Mesendoderm (in vitro differentiated cells): ENCODE measurements at regions not wholly inside any gene's neighbourhood (a gene's known extent, or its start where the extent isn't known, plus 50 kb on each side); places are given as distances from the start of the nearest gene placed in this dataset.

ENCODE experiments used
- DNase-seq: peaks from one replicate; pipeline ENCODE4 v3.0.0; 2013
- H2AK5ac ChIP-seq: 2 replicates; pipeline ENCODE4 v1.6.1; 2013; ENCODE audit warnings: low read length, inconsistent platforms
- H2BK120ac ChIP-seq: 2 replicates; pipeline ENCODE4 v1.6.1; 2013; ENCODE audit warnings: low read depth, mild to moderate bottlenecking, low read length, moderate library complexity, mixed read lengths
- H2BK15ac ChIP-seq: replicated peaks from 2 replicates; pipeline ENCODE4 v1.6.1; 2013; ENCODE audit warnings: low read depth, mild to moderate bottlenecking, moderate library complexity
- H2BK5ac ChIP-seq: 2 replicates; pipeline ENCODE4 v1.6.1; 2013; ENCODE audit warnings: low read length, inconsistent platforms
- H3K18ac ChIP-seq: 2 replicates; pipeline ENCODE4 v1.6.1; 2013; ENCODE audit warnings: mild to moderate bottlenecking, low read length, mixed read lengths
- H3K23ac ChIP-seq: one replicate; pipeline ENCODE4 v1.6.1; 2013; ENCODE audit warnings: low read length
- H3K27ac ChIP-seq: 2 replicates; pipeline ENCODE4 v1.5.1; 2013; ENCODE audit warnings: low read depth, mild to moderate bottlenecking, inconsistent platforms, low read length, moderate library complexity
- H3K27me3 ChIP-seq: 2 replicates; pipeline ENCODE4 v1.6.1; 2013; ENCODE audit warnings: low read length, control low read depth, mild to moderate bottlenecking, inconsistent platforms; ENCODE audit not compliant: insufficient read depth, poor library complexity
- H3K36me3 ChIP-seq: 2 replicates; pipeline ENCODE4 v1.6.1; 2013; ENCODE audit warnings: low read length, inconsistent platforms; ENCODE audit not compliant: control insufficient read depth, insufficient read depth
- H3K4ac ChIP-seq: one replicate; pipeline ENCODE4 v1.6.1; 2013; ENCODE audit warnings: low read depth, mild to moderate bottlenecking, low read length, moderate library complexity
- H3K4me1 ChIP-seq: 2 replicates; pipeline ENCODE4 v1.6.1; 2013; ENCODE audit warnings: low read depth, low read length, inconsistent platforms; ENCODE audit not compliant: control insufficient read depth
- H3K4me2 ChIP-seq: 2 replicates; pipeline ENCODE4 v1.6.1; 2013; ENCODE audit warnings: low read length
- H3K4me3 ChIP-seq: 2 replicates; pipeline ENCODE4 v1.5.1; 2013; ENCODE audit warnings: mild to moderate bottlenecking, low read length
- H3K56ac ChIP-seq: one replicate; pipeline ENCODE4 v1.6.1; 2013; ENCODE audit warnings: low read length
- H3K79me1 ChIP-seq: 2 replicates; pipeline ENCODE4 v1.6.1; 2013; ENCODE audit warnings: low read length, inconsistent platforms
- H3K79me2 ChIP-seq: 2 replicates; pipeline ENCODE4 v1.6.1; 2013; ENCODE audit warnings: mild to moderate bottlenecking, low read length; ENCODE audit not compliant: control insufficient read depth, insufficient read depth
- H3K9ac ChIP-seq: 2 replicates; pipeline ENCODE4 v1.6.1; 2013; ENCODE audit warnings: low read length, inconsistent platforms
- H4K5ac ChIP-seq: one replicate; pipeline ENCODE4 v1.6.1; 2013; ENCODE audit warnings: low read length
- H4K8ac ChIP-seq: one replicate; pipeline ENCODE4 v1.6.1; 2013; ENCODE audit warnings: low read depth, mild to moderate bottlenecking, control low read depth, low read length, moderate library complexity
- WGBS: extraction: QIAGEN DNeasy Blood & Tissue Kit; methylation state at CpG from one replicate; pipeline ENCODE4 v1.1.7; 2013; ENCODE audit warnings: low lambda C conversion rate, missing lambda C conversion rate; ENCODE audit not compliant: insufficient coverage; ENCODE audit errors: extremely low coverage; 5-methylcytosine and 5-hydroxymethylcytosine counted together

DNA sequence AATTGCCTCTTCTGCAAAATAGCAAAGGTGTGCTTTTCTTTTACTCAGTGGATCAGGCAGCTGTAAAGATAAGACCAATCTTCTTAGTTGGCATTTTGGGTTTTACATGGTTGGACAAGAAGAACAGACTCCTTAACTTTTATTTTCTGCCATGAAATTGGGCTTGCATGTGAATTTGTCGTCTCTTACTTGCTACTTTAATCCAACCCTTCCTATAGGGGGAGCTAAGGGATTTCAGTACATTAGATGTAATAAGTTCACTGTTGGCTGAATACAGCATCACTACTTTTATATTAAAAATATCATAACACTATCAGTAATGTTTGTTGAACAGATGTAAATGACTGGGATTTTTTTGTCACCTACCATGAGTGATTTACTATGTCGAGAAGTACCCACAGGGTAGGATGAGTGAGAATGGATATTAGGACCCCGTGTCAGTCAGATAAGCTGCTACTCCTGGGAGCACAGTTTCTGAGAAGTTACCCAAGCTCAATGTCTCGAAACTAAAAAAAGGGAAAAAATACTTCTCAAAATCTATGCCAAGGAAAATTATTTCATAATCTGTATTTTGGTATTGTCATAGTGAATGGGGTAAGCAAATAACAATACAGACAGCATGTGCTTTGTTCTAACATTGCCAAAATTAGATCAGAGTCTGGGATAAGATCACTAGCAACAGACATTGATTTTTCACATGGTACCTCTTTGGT, 127.4 kb upstream of the AGR3 start:
- Histone ChIP-seq H2BK120ac (no peak overlapping the region), H3K27ac (no peak overlapping the region), H3K79me1 (no peaks in the 10 kb centered on the region), H2BK15ac (no peak overlapping the region), H3K23ac (no peak overlapping the region), H3K4me2 (no peak overlapping the region), H3K56ac (no peak overlapping the region), H2AK5ac (no peak overlapping the region), H3K4ac (no peak overlapping the region), H2BK5ac (no peak overlapping the region), H3K18ac (no peak overlapping the region), H3K36me3 (no peaks in the 10 kb centered on the region), H3K27me3 (no peaks in the 10 kb centered on the region), H4K8ac (no peak overlapping the region), H3K79me2 (no peaks in the 10 kb centered on the region), H3K4me1 (no peaks in the 10 kb centered on the region), H4K5ac (no peak overlapping the region), H3K4me3 (no peak overlapping the region), H3K9ac (no peak overlapping the region)
- peak; percentile 57 for DNase-seq
- no CpG with 5 or more reads among the region's 4 CpGs for WGBS

DNA sequence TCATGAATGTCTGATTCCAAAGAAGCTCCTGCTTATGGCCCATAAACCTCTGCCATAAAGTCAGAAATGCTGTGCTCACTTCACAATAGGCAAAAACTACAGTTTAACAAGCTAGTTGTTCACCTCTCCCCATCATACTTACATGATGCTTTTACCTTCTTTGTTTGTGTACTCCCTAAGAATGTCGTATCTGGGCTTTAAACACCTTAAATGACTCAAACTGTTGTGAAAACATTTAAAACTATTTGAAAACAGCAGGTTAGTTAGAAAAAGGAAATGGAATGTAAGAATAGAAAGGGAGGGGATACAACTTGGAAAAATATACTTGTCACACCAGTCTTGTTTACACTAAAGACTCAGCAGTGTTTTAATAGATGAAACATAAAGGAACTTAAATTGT, 128.2 kb upstream of the AGR3 start:
- Histone ChIP-seq H3K4me2 (no peak overlapping the region), H3K4me1 (no peaks in the 10 kb centered on the region), H3K56ac (no peak overlapping the region), H2BK15ac (no peak overlapping the region), H4K5ac (no peak overlapping the region), H3K36me3 (no peaks in the 10 kb centered on the region), H2AK5ac (no peak overlapping the region), H3K4me3 (no peak overlapping the region), H3K27me3 (no peaks in the 10 kb centered on the region), H3K9ac (no peak overlapping the region), H4K8ac (no peak overlapping the region), H3K23ac (no peak overlapping the region), H3K79me2 (no peaks in the 10 kb centered on the region), H2BK120ac (no peak overlapping the region), H3K18ac (no peak overlapping the region), H3K27ac (no peak overlapping the region), H3K79me1 (no peaks in the 10 kb centered on the region), H3K4ac (no peak overlapping the region), H2BK5ac (no peak overlapping the region)
- no peak for DNase-seq
- WGBS, result no CpG with 5 or more reads among the region's 1 CpG

DNA sequence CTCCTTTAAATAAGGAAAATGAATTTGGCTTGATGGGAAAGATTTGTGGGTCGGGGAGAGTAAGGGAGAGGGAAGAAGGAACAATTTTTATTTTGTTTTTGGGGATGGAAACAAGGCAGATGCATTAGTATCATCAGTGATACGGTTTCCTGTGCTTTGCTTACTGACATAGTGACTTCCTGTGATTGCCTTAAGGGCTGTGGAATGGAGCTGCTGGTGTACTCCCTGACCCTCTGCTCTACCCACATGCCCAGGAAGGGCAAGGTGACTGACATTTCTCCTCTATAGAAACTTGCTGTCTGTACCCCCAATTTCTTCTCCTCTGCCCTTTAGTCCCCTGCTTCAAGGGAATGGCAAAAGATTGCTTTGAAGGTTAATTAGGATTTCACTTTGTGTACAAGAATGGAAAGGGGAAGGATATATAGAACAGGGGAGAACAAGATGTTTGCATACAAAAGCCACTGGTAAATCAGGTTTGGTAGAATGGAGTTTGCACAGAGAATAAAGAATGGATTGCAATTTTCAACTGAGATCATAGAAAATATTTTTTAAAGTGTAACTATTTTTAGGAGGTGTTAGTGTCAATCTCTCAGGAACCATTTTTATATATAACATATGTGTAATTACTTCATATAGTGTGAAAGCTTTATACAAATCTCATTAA, 129.0 kb upstream of the AGR3 start:
- WGBS, result 100% methylated on average over 1 of the region's 2 CpGs
- no peak overlapping the region for H2BK15ac ChIP-seq

DNA sequence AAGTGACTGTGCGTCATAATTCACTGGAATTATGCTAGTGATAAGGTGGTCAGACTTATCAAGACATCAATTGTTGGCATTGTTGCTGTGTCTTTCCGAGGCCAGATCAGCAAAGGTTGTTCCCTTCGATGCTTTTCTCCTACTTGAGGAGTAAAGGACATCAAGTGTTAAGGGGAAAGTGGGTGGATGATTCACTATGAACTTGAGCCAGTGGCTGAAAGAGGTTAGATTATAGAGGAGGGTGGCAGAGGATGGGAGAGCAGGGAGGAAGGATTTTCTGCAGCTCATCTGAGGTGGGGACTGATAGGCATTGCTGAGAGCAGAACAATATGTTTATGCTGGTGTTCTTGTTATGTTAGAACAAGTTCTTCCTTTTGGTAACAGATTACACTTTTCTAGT, 131.4 kb upstream of the AGR3 start:
- H3K4me1 ChIP-seq, result no peaks in the 10 kb centered on the region
- WGBS, result no CpG with 5 or more reads among the region's 3 CpGs
- H2BK120ac ChIP-seq, result no peak overlapping the region
- H3K4ac ChIP-seq, result no peak overlapping the region
- no peak overlapping the region for H3K4me3 ChIP-seq
- no peak overlapping the region for H2AK5ac ChIP-seq
- no peak overlapping the region for H3K9ac ChIP-seq
- no peaks in the 10 kb centered on the region for H3K79me2 ChIP-seq
- H2BK5ac ChIP-seq, result no peak overlapping the region
- H4K8ac ChIP-seq, result no peak overlapping the region
- no peak overlapping the region for H3K18ac ChIP-seq
- no peak for DNase-seq
- H3K56ac ChIP-seq, result no peak overlapping the region
- H3K23ac ChIP-seq, result no peak overlapping the region
- no peak overlapping the region for H2BK15ac ChIP-seq
- H3K27ac ChIP-seq, result no peak overlapping the region
- no peaks in the 10 kb centered on the region for H3K36me3 ChIP-seq
- H3K27me3 ChIP-seq, result no peaks in the 10 kb centered on the region
- H3K4me2 ChIP-seq, result no peak overlapping the region
- H4K5ac ChIP-seq, result no peak overlapping the region
- H3K79me1 ChIP-seq, result no peaks in the 10 kb centered on the region

More for the DNA sequence above, 129.0 kb upstream of the AGR3 start:
- Histone ChIP-seq H3K4me1 (no peaks in the 10 kb centered on the region), H3K23ac (no peak overlapping the region), H2BK120ac (no peak overlapping the region), H3K18ac (no peak overlapping the region), H3K27me3 (no peaks in the 10 kb centered on the region), H3K4me2 (no peak overlapping the region), H3K79me2 (no peaks in the 10 kb centered on the region), H2AK5ac (no peak overlapping the region), H3K27ac (no peak overlapping the region), H3K9ac (no peak overlapping the region), H3K79me1 (no peaks in the 10 kb centered on the region), H4K5ac (no peak overlapping the region), H3K4me3 (no peak overlapping the region), H2BK5ac (no peak overlapping the region), H3K56ac (no peak overlapping the region), H4K8ac (no peak overlapping the region), H3K36me3 (no peaks in the 10 kb centered on the region), H3K4ac (no peak overlapping the region)
- DNase-seq, result no peak

DNA sequence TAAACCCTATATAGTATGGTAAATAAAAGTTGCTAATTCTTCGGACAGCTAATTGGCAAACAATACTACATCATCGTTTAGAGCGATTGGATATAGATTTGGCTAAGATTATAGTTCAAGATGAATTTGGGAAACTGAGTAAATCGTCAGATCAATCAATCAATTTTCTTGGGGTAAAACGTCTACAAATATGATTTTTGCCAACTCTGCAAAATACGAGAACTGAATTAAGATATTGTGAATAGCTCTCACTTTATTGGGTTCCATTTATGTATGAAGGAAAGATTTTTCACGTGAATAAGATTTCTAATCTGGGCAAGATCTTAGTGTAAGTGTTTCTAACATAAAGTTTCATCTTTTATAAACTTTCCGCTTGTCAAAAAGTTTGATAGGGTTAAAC, 132.9 kb upstream of the AGR3 start:
- H3K4me2 ChIP-seq, result no peak overlapping the region
- H3K27ac ChIP-seq, result no peak overlapping the region
- no peak overlapping the region for H2BK15ac ChIP-seq
- DNase-seq, result no peak
- no peak overlapping the region for H3K18ac ChIP-seq
- H3K9ac ChIP-seq, result no peak overlapping the region
- H3K4ac ChIP-seq, result no peak overlapping the region
- no peaks in the 10 kb centered on the region for H3K4me1 ChIP-seq
- no peaks in the 10 kb centered on the region for H3K79me1 ChIP-seq
- H2BK5ac ChIP-seq, result no peak overlapping the region
- H4K5ac ChIP-seq, result no peak overlapping the region
- no peaks in the 10 kb centered on the region for H3K36me3 ChIP-seq
- H3K4me3 ChIP-seq, result no peak overlapping the region
- H3K56ac ChIP-seq, result no peak overlapping the region
- H2AK5ac ChIP-seq, result no peak overlapping the region
- no peaks in the 10 kb centered on the region for H3K79me2 ChIP-seq
- WGBS, result no CpG with 5 or more reads among the region's 8 CpGs
- no peaks in the 10 kb centered on the region for H3K27me3 ChIP-seq
- no peak overlapping the region for H4K8ac ChIP-seq
- H3K23ac ChIP-seq, result no peak overlapping the region
- H2BK120ac ChIP-seq, result no peak overlapping the region
